Neural progenitor cell (in vitro differentiated cells): ENCODE measurements at regions not wholly inside any gene's neighbourhood (a gene's known extent, or its start where the extent isn't known, plus 50 kb on each side); places are given as distances from the start of the nearest gene placed in this dataset.

Source experiments
- EZH2phosphoT487 ChIP-seq: fragments of 200-600 bp; sonication (generic); IDR thresholded peaks from 2 replicates; pipeline ENCODE4 v1.6.1; 2017; ENCODE audit warnings: antibody characterized with exemption
- TF ChIP-seq, protein P1 (sequence below): fragments of 200-600 bp; sonication (generic); IDR thresholded peaks from 2 replicates; pipeline ENCODE4 v1.5.1; 2017; ENCODE audit warnings: antibody characterized with exemption, mild to moderate bottlenecking

- TF ChIP-seq, protein P1, sequence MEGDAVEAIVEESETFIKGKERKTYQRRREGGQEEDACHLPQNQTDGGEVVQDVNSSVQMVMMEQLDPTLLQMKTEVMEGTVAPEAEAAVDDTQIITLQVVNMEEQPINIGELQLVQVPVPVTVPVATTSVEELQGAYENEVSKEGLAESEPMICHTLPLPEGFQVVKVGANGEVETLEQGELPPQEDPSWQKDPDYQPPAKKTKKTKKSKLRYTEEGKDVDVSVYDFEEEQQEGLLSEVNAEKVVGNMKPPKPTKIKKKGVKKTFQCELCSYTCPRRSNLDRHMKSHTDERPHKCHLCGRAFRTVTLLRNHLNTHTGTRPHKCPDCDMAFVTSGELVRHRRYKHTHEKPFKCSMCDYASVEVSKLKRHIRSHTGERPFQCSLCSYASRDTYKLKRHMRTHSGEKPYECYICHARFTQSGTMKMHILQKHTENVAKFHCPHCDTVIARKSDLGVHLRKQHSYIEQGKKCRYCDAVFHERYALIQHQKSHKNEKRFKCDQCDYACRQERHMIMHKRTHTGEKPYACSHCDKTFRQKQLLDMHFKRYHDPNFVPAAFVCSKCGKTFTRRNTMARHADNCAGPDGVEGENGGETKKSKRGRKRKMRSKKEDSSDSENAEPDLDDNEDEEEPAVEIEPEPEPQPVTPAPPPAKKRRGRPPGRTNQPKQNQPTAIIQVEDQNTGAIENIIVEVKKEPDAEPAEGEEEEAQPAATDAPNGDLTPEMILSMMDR, result no peak
- TF ChIP-seq EZH2phosphoT487, result no peak
These were observed 103.7 kb downstream of the AXIN2 start for GRCh38 chr17:65457635-65458257.
